Right lobe of liver (tissue), 4 donors: ENCODE measurements at regions not wholly inside any gene's neighbourhood (a gene's known extent, or its start where the extent isn't known, plus 50 kb on each side); places are given as distances from the start of the nearest gene placed in this dataset.

Source experiments
- CTCF ChIP-seq, 4 donors: fragments of 200-600 bp in 3 of 4; fragments of 450-650 bp in 1 of 4; IDR thresholded peaks; one replicate each; pipeline versions ENCODE4 v1.5.1 to v1.8.0; 2016 to 2022; ENCODE audit warnings: antibody characterized with exemption in 4 of 4, mild to moderate bottlenecking in 2 of 4
- POLR2A ChIP-seq: fragments of 450-650 bp; IDR thresholded peaks from one replicate; pipeline ENCODE4 v1.6.1; 2017; ENCODE audit warnings: antibody characterized with exemption, mild to moderate bottlenecking
- donor health status: DM: no; HTN: no; CAD: no.
- donor health status: DM: no; HTN: no; CAD: no.
- donor health status: DM: no; HTN: yes; CAD: no.

- TF ChIP-seq CTCF (IDR thresholded peaks at IDR 0.05) = no peak
- no peak for TF ChIP-seq POLR2A
Observed at GRCh38 chr17:56735842-56736241, 97.9 kb downstream of the C17orf67 start.
